ENCODE measurements at regions not wholly inside any gene's neighbourhood (a gene's known extent, or its start where the extent isn't known, plus 50 kb on each side); places are given as distances from the start of the nearest gene placed in this dataset.

- no peak for DNase-seq
Measured at GRCh38 chr13:111476197-111476596, 155.8 kb downstream of the TEX29 start.

DNA sequence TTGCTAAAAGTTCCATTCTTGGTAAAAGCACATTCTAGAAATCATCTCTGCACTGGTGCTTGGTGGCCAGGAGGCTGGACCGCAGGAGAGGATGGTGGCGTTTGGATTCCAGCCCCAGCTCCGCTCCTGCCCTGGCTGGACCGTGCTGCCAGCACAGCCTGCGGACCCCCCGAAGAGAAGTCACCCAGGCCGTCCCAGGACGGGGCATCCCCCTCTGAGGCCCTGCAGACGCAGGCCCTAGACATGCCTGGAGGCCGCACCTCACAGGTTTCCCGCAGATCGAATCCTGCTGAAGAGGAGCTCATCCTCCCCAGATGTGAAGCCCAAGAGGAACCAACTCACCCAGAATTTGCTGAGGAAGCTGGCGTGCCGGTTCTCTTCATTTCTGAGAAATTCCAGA is 159.0 kb downstream of the TEX29 start:
- no peak for DNase-seq

DNA sequence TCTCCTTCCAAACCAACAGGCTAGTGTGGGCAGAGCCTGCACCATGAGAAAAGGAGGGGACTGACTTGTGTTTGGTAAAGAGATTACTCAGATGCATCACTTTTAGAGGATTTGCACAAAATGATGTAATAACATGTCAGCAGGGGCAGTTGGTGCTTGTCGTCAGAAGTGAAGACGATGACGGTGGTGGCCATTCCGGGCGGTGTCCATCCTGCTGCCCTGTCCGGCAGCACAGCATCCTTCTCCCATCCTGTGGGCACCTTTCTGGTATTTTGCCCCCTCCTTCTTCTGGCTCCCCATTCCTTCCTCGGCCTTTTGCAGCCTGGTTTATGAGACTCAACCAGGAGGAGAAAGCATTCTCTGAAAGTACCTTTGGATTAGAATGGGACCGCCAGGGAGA is 160.1 kb downstream of the TEX29 start:
- no peak for DNase-seq

GRCh38 chr13:111480976-111481375 is 160.5 kb downstream of the TEX29 start:
- DNase-seq: no peak

GRCh38 chr13:111482126-111482525 is 161.7 kb downstream of the TEX29 start:
- no peak for DNase-seq

- DNase-seq: no peak
Measured at GRCh38 chr13:111482806-111483620, 162.6 kb downstream of the TEX29 start.

GRCh38 chr13:111483621-111483987 is 163.2 kb downstream of the TEX29 start:
- DNase-seq: no peak

DNA sequence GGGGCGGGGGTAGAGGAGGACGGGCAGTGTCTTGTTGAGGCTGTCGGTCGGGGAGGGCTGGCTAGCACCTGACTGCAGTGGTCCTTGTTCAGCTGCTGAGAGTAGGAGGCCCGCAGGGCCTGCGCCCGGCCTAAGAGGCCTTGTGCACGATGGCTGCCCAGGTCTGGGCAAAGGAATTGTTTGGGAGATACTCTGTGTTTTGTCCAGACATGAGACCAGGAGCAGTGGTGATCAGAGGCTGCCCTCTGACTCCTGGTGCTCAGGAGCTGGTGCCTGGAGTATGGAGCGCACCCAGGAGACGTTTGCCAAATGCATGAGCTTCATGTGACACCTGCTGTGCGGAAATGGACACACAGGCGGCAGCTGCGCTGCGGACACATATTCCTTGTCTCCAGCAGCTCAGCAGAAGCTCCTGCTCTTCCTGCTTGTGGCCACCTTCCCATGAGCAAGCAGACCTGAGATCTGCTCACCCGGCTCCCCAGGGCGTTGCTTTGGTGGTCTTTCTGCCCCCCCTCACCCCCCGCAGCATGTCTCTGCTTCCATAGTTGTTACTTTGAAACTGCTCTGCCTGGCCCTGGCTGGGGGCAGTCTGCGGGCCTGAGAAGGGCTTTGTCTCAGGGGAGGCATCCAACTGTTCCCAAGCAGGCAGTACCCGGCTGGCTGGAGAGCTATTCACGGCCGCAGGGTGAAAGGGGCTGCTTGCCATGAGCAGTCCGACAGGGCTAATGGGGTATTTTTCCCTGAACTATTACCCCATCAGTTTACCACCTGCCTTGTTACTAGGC is 163.9 kb downstream of the TEX29 start:
- DNase-seq: no peak

GRCh38 chr13:111484959-111485358 is 164.5 kb downstream of the TEX29 start:
- no peak for DNase-seq

DNA sequence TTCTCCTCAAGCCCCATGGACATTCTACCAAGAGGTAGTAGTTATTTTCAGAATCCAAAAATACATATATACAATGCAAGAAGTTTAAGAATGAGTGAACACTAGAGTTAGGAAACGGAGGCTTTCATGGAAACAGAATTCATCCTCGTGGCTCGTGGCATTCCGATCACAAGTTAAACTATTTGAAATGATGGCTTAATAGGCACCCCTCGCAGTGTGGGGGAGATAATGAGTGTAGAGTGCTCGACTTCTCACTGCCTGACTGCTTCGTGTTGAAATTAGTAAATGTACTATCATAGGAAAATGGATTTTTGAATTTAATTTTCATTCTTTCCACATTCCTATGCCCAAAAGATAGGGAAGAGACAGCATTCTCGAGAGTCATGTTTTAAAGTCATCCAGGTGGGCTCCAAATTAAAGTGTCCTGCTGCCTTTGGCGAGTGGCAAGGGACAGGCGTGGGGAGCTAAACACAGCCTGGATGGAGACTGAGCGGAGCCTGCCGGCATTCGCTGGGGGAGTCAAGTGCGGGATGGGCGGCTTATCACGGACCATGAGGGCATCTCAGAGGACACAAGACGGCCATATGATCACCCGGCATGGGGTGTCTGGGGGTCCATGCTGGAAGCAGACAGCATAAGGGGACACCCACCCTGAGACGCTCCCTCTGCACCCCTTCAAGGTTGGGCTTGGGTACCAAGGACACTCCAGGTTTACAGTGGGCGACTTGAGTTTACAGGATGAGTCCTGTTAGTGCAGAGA is 165.2 kb downstream of the TEX29 start:
- no peak for DNase-seq

- no peak for DNase-seq
Measured at GRCh38 chr13:111486331-111486730, 165.9 kb downstream of the TEX29 start.

DNA sequence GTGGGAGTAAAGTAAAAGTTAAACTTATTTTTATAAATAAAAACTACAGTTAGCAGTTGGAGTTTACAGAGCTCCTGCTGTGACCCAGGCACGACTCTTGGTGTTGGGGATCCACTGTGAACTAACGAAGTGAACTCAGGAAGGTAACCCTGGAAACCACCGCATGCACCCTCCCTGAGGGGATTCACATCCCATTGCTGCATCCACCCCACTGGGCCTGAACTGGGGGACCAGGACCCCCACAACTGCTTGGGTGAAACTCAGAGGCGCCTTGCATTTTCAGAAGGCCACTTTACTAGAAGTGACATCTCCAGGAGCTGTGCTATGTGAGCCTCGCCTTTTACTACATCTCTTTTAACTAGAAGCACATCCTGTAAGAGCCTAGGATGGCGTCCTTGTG is 166.4 kb downstream of the TEX29 start:
- no peak for DNase-seq

- no peak for DNase-seq
Measured at GRCh38 chr13:111488486-111489132, 168.2 kb downstream of the TEX29 start.

- no peak for DNase-seq
Measured at GRCh38 chr13:111489301-111489700, 168.9 kb downstream of the TEX29 start.

GRCh38 chr13:111490611-111491010 is 170.2 kb downstream of the TEX29 start:
- no peak for DNase-seq

- DNase-seq: no peak
Measured at GRCh38 chr13:111491021-111491420, 170.6 kb downstream of the TEX29 start.

GRCh38 chr13:111491659-111492058 is 171.2 kb downstream of the TEX29 start:
- DNase-seq: no peak

DNA sequence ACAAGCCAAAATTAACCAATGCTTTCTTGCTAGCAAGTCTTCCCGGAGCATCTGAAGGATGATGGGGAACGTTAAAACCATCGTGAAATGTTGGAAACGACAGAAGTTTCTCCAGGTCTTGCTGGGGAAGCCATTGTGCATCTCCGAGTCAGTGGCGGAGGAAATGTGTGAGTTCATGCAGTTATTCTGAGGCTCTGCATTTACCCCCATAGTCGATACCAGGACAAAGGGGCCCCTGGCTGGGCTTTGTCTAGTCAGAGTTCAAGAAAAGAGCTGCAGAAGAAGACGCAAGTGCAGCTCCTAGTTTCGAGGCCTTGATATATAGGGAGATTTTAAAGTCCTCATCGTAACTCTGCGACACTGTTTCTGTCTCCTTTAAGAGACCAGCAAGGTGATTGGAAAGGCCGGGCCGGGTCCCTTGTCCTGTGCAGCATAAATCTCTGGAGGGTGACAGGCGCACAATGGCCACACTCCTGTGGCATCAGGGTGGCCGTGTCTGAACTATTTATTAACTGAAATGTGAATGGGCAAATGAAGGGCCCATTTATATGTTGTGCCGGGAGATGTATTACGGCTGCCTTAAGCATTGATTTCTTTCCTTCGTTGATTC is 172.0 kb downstream of the TEX29 start:
- DNase-seq: no peak

- no peak for DNase-seq
Measured at GRCh38 chr13:111492958-111493357, 172.5 kb downstream of the TEX29 start.

DNA sequence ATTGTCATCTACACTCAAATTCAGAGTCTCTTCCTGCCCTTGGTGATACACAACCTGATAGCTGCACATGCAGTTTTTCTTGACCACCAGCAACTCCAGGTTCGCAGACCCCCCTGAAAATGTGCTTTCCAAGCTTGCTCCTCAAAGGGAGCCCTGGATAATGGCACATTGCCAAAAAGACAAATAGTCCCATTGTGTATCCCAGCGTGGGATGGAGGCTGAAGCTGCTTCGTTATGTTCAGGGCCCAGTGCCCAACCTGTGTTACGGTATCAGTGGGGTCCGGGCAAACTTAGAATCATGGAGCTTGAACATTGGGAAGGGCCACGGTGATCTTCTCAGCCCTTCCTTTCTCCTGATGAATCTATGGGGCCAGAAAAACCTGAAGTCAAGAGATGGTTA is 173.0 kb downstream of the TEX29 start:
- no peak for DNase-seq

GRCh38 chr13:111494641-111495040 is 174.2 kb downstream of the TEX29 start:
- no peak for DNase-seq
